Cardiac fibroblast (primary cell): ENCODE measurements at regions not wholly inside any gene's neighbourhood (a gene's known extent, or its start where the extent isn't known, plus 50 kb on each side); places are given as distances from the start of the nearest gene placed in this dataset.
"Not testable (repeated sequence)": the region's sequence is repeated elsewhere in the genome, so short reads cannot be mapped to it uniquely, and the experiment has no call there.

Experiments used
- DNase-seq, 2 donors: peaks; one replicate each; pipeline versions ENCODE4 v3.0.0 to v3.0.0-alpha.2; 2010; ENCODE audit warnings: low read depth in 2 of 2
- H3K4me3 ChIP-seq, 2 donors: replicated peaks in 1 of 2; 1 replicate in 1 of 2; 2 replicates in 1 of 2; pipeline ENCODE4 v1.5.1; 2011; ENCODE audit warnings: low read depth in 2 of 2, low read length in 2 of 2, mild to moderate bottlenecking in 2 of 2, moderate library complexity in 1 of 2
- CTCF ChIP-seq: IDR thresholded peaks from one replicate; pipeline ENCODE4 v1.5.1; 2011; ENCODE audit warnings: low read depth, mild to moderate bottlenecking, low read length, inconsistent platforms

- H3K4me3 ChIP-seq: no peak overlapping the region
- DNase-seq: no peak
- no peak for TF ChIP-seq CTCF
Measured at GRCh38 chr9:3650994-3651622, 125.3 kb upstream of the RFX3 start.

- no peak for DNase-seq
- no peak overlapping the region for H3K4me3 ChIP-seq
- no peak for TF ChIP-seq CTCF
Measured at GRCh38 chr9:3648722-3649246, 123.0 kb upstream of the RFX3 start.

GRCh38 chr9:3648266-3648665, 122.5 kb upstream of the RFX3 start:
- DNase-seq: no peak
- no peak for TF ChIP-seq CTCF

GRCh38 chr9:3647652-3648051, 121.9 kb upstream of the RFX3 start:
- DNase-seq: no peak
- no peak for TF ChIP-seq CTCF
- H3K4me3 ChIP-seq: no peak overlapping the region

More at GRCh38 chr9:3648266-3648665, 122.5 kb upstream of the RFX3 start:
- H3K4me3 ChIP-seq: no peak overlapping the region

- H3K4me3 ChIP-seq: no peak overlapping the region
Measured at GRCh38 chr9:3646226-3646625, 120.4 kb upstream of the RFX3 start.

GRCh38 chr9:3642075-3642474, 116.3 kb upstream of the RFX3 start:
- DNase-seq, H3K4me3 ChIP-seq: not testable (repeated sequence)

More at GRCh38 chr9:3646226-3646625, 120.4 kb upstream of the RFX3 start:
- TF ChIP-seq CTCF: no peak
- DNase-seq: peak in 1 of 2 donors; percentile 3

- no peak for TF ChIP-seq CTCF
- DNase-seq: no peak
- no peak overlapping the region for H3K4me3 ChIP-seq
Measured at GRCh38 chr9:3629495-3629894, 103.7 kb upstream of the RFX3 start.
